HFFc6 (cell line): ENCODE measurements at regions not wholly inside any gene's neighbourhood (a gene's known extent, or its start where the extent isn't known, plus 50 kb on each side); places are given as distances from the start of the nearest gene placed in this dataset.

Experiments used
- DNase-seq: peaks from one replicate; pipeline ENCODE4 v3.0.0-alpha.2; 2018
- H3K27ac Mint-ChIP-seq: 2 replicates; pipeline ENCODE4 v1.8.0; 2020; ENCODE audit warnings: mild to moderate bottlenecking, mixed read lengths
- H3K27me3 Mint-ChIP-seq: 2 replicates; pipeline ENCODE4 v1.8.0; 2021; ENCODE audit warnings: mild to moderate bottlenecking, moderate library complexity, mixed read lengths; ENCODE audit not compliant: insufficient read depth
- H3K36me3 Mint-ChIP-seq: 2 replicates; pipeline ENCODE4 v1.8.0; 2021; ENCODE audit warnings: low read depth, mixed read lengths
- H3K4me1 Mint-ChIP-seq: 2 replicates; pipeline ENCODE4 v1.8.0; 2020; ENCODE audit warnings: low read depth, mixed read lengths
- H3K4me3 Mint-ChIP-seq: 2 replicates; pipeline ENCODE4 v1.8.0; 2020; ENCODE audit warnings: mild to moderate bottlenecking, moderate library complexity, mixed read lengths
- H3K9me3 Mint-ChIP-seq: 2 replicates; pipeline ENCODE4 v1.8.0; 2020; ENCODE audit warnings: mild to moderate bottlenecking, mixed read lengths
- TF ChIP-seq, protein P1 (sequence below): fragments of 200-600 bp; sonication (generic); IDR thresholded peaks from 2 replicates; pipeline ENCODE4 v1.5.0; 2021; ENCODE audit warnings: antibody characterized with exemption, mild to moderate bottlenecking

DNA sequence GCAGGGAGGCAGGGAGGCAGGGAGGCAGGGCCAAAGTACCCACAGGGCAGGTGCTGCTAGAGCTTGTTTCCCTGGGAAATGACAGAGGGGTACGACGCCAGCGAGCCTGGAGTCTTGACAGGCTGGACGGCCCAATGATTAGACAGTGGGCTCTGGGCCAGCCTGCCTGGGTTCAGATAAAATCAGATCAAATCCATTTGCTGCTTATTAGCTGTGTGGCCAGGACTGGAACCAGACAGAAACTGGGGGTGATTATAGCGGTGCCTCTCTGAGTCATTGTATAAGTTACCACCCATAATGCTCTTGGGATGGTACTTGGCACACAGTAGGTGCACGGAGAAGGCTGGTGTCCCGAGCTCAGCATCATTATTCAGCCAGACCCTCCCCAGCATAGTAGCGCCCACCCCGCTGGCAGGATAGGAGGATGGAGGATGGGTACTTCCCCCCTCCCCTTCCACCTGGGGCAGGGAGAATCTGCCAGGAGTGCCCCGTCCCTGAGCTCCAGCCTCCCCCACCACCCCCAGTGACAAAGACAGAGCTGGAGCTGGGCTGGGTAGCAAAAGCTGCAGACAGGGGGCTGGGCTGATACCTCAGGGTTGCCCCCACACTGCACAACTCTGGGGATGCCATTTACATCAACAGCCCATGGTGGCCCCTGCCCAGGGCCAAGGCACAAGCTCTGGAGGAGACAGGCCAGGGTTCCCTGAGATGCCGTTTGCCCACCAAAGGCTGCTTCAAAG is 77.6 kb upstream of the TNRC6C start:
- Mint-ChIP-seq H3K4me3 (no peak overlapping the region), H3K27me3 (peaks cover 16% of the 10 kb centered on the region), H3K27ac (no peak overlapping the region), H3K36me3 (peaks cover 5% of the 10 kb centered on the region), H3K4me1 (peaks cover 7% of the 10 kb centered on the region), H3K9me3 (peaks cover 11% of the 10 kb centered on the region)
- TF ChIP-seq, protein P1, sequence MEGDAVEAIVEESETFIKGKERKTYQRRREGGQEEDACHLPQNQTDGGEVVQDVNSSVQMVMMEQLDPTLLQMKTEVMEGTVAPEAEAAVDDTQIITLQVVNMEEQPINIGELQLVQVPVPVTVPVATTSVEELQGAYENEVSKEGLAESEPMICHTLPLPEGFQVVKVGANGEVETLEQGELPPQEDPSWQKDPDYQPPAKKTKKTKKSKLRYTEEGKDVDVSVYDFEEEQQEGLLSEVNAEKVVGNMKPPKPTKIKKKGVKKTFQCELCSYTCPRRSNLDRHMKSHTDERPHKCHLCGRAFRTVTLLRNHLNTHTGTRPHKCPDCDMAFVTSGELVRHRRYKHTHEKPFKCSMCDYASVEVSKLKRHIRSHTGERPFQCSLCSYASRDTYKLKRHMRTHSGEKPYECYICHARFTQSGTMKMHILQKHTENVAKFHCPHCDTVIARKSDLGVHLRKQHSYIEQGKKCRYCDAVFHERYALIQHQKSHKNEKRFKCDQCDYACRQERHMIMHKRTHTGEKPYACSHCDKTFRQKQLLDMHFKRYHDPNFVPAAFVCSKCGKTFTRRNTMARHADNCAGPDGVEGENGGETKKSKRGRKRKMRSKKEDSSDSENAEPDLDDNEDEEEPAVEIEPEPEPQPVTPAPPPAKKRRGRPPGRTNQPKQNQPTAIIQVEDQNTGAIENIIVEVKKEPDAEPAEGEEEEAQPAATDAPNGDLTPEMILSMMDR, result no peak
- DNase-seq, result no peak

DNA sequence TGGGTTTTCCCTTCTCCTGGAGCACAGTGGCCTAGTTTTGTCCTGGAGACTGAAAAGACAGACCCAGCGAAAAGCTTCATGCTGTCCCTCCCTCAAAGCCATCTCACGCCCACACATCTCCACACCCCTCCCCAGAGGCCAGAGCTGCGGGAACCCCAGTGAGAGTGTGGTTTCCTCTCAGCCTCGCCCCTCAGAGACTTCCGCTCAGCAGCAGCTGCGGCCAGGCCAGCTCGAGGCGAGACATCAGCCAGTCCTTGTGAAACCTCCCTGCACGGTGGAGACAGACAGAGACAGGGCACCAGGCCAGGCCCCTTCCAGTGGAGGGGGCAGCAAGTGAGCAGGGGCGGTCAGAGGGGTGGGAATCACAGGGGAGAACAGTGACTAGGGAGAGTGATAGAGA is 77.0 kb upstream of the TNRC6C start:
- Mint-ChIP-seq H3K9me3 (peaks cover 5% of the 10 kb centered on the region), H3K4me3 (no peak overlapping the region), H3K36me3 (no peaks in the 10 kb centered on the region), H3K27me3 (peaks cover 22% of the 10 kb centered on the region), H3K4me1 (peaks cover 7% of the 10 kb centered on the region), H3K27ac (no peak overlapping the region)
- TF ChIP-seq, protein P1, result no peak
- peak; percentile 9 for DNase-seq

DNA sequence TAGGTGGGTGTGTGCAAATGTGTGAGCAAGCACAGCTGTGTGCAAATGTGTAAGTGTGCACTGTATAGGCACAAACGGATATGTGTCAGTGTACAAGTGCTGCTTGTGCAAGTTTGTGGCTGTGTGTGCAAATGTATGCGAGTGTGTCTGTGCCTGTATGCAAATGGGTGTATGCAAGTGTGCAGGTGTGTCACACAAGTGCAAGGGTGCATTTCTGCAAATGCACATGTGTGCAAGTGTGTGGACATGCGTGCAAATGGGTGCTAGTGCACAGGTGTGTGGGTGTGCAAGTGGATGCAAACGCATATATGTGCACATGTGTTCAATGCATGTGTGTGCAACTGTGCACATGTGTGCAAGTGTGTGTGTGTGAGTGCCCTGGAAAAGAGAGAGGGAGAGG is 76.5 kb upstream of the TNRC6C start:
- H3K4me1 Mint-ChIP-seq, result peaks cover 9% of the 10 kb centered on the region
- H3K9me3 Mint-ChIP-seq, result peaks cover 5% of the 10 kb centered on the region
- peaks cover 26% of the 10 kb centered on the region for H3K27me3 Mint-ChIP-seq
- TF ChIP-seq, protein P1, result no peak
- DNase-seq, result no peak
- H3K27ac Mint-ChIP-seq, result no peak overlapping the region
- no peaks in the 10 kb centered on the region for H3K36me3 Mint-ChIP-seq
- no peak overlapping the region for H3K4me3 Mint-ChIP-seq

DNA sequence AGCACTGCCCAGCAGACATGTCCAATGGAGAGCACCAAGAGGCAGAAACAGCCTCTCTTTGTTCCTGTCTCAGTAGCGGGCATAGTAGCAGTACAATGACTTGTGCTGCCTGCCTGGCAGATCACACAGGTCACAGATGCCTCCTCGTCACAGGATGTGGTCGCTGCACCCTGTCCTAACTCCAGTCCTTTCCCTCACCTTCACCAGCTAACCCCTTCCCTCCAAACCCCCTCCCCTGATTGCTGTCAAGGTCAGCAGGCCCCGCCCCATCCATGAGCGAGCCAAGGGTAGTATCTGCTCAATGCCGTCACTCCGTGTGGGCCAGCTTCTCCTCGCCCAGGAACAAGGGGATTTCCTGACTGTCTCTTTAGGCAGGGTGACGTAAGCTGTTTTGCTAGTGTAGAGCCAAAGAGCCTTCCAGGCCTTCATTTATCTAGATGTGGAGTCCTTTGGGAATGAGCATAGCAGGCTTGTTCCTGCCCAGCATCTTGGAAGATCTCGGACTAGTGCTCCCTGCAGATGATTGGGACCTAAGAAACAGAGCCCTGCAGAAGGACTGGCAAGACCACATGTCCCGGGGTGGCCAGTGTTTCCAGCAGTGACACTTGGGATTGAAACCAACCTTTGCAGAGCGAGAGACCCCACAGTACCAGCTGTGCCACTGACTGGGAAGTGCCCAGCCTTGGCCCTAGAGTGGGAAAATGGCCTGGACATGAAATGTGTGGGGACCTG is 75.9 kb upstream of the TNRC6C start:
- peaks cover 28% of the 10 kb centered on the region for H3K27me3 Mint-ChIP-seq
- H3K4me3 Mint-ChIP-seq, result no peak overlapping the region
- H3K27ac Mint-ChIP-seq, result no peak overlapping the region
- no peak for DNase-seq
- TF ChIP-seq, protein P1, result no peak
- no peaks in the 10 kb centered on the region for H3K9me3 Mint-ChIP-seq
- H3K4me1 Mint-ChIP-seq, result peaks cover 15% of the 10 kb centered on the region
- H3K36me3 Mint-ChIP-seq, result no peaks in the 10 kb centered on the region

DNA sequence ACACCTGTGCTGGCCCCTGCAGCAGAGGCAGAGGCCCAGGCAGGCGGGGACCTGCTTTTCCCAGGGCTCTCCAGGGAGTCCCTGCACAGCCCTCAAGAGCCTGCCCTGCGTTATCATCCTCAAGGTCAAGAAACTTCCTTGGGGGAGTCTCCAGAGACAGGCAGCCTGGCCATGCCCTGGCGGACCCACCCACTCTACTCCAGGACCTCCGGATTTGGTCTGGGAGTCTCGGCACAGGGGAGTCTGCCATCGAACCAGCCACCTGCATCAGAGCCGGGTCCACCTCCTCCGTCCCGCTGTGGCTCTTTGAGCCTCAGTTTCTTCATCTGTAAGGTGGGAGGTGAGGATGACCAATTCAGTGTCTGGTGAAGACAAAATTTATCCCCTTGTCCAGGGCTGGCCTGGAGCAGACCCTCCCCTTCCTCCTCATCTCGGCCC is 75.3 kb upstream of the TNRC6C start:
- Mint-ChIP-seq H3K9me3 (no peaks in the 10 kb centered on the region), H3K27me3 (peaks cover 30% of the 10 kb centered on the region), H3K36me3 (no peaks in the 10 kb centered on the region), H3K4me1 (peaks cover 21% of the 10 kb centered on the region), H3K27ac (no peak overlapping the region), H3K4me3 (no peak overlapping the region)
- no peak for DNase-seq
- TF ChIP-seq, protein P1, result no peak
